ENCODE measurements at regions not wholly inside any gene's neighbourhood (a gene's known extent, or its start where the extent isn't known, plus 50 kb on each side); places are given as distances from the start of the nearest gene placed in this dataset.

- no peak for TF ChIP-seq POLR2A (IDR thresholded peaks at IDR 0.05)
- no peak for TF ChIP-seq CTCF (IDR thresholded peaks at IDR 0.05)
- TF ChIP-seq EP300 (IDR thresholded peaks at IDR 0.05): no peak
- no peak for TF ChIP-seq POLR2AphosphoS5 (IDR thresholded peaks at IDR 0.05)
Observed at GRCh38 chr6:139858429-139858828, 484.0 kb upstream of the CITED2 start.
